ENCODE measurements at regions not wholly inside any gene's neighbourhood (a gene's known extent, or its start where the extent isn't known, plus 50 kb on each side); places are given as distances from the start of the nearest gene placed in this dataset.
"Not testable (repeated sequence)": the region's sequence is repeated elsewhere in the genome, so short reads cannot be mapped to it uniquely, and the experiment has no call there.

DNA sequence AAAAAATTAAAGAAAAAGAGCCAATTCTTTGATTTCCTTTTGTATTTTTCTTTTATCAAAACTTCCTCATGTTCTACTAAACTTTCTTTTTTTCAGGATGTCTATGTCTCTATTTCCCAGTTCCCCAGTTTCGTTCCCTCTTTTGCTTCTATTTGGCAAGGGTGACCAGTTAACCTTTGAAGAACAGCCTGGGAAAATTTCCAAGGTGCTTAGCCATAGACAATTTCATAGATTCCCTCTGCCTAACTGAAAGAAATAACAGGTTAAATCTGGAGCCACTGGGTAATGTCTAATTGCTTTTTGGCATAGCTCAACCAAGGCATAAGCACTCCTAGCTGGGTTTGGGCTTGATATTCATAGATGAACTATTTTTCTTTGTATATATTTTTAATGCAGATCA is 272.3 kb downstream of the ADGRL2 start:
- H3K4me1 Mint-ChIP-seq (ENCODE audit: low read depth), result no peaks in the 10 kb centered on the region
- H3K36me3 Mint-ChIP-seq (ENCODE audit: low read depth), result no peaks in the 10 kb centered on the region
- no peaks in the 10 kb centered on the region for H3K27me3 Mint-ChIP-seq
- no peak overlapping the region for H3K4me3 Mint-ChIP-seq
- H3K9me3 Mint-ChIP-seq, result peaks cover 3% of the 10 kb centered on the region
- no peak overlapping the region for H3K27ac Mint-ChIP-seq

DNA sequence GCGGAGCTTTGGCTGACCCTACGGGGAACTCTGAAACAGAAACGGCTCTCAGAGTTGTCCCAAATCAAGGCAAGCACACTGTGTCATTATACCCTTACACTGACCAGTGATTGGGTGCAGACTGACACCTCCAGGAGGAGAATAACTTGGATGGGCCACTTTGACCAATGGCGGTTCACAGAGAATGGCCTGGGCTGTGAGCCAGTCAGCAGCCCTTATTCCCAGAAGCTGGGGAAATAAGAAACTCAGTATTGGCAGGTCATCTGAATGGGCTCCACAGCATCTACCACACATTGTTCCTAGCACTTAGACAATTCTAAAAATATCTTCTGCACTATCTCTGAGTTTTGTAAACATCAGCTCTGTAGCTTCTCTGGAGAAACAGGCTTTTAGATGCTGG is 265.2 kb downstream of the ADGRL2 start:
- no peaks in the 10 kb centered on the region for H3K36me3 Mint-ChIP-seq (ENCODE audit: low read depth)
- H3K4me3 Mint-ChIP-seq, result no peak overlapping the region
- no peak overlapping the region for H3K27ac Mint-ChIP-seq
- H3K9me3 Mint-ChIP-seq, result no peaks in the 10 kb centered on the region
- no peaks in the 10 kb centered on the region for H3K4me1 Mint-ChIP-seq (ENCODE audit: low read depth)
- no peaks in the 10 kb centered on the region for H3K27me3 Mint-ChIP-seq

DNA sequence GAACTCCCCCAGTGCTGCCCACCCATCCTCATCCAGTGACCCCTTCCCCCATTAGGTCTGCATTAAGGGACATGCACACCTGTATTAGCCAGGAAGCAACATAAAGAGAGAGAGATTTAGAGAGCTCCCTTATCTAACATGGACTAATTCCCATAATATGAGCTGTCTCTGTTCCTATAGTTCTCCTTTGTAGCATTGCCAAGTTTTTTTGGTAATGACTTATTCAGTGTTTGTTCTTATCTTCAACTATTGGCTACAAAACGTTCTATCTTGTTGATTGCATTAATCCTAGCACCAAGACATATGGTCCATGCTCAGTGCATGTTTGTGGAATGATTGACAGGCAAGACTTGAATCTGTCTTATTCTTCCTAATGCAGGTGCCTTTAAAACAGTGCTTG is 264.0 kb downstream of the ADGRL2 start:
- Mint-ChIP-seq H3K27ac (no peak overlapping the region), H3K36me3 (ENCODE audit: low read depth) (no peaks in the 10 kb centered on the region), H3K9me3 (no peaks in the 10 kb centered on the region), H3K4me3 (no peak overlapping the region), H3K4me1 (ENCODE audit: low read depth) (no peaks in the 10 kb centered on the region), H3K27me3 (no peaks in the 10 kb centered on the region)

DNA sequence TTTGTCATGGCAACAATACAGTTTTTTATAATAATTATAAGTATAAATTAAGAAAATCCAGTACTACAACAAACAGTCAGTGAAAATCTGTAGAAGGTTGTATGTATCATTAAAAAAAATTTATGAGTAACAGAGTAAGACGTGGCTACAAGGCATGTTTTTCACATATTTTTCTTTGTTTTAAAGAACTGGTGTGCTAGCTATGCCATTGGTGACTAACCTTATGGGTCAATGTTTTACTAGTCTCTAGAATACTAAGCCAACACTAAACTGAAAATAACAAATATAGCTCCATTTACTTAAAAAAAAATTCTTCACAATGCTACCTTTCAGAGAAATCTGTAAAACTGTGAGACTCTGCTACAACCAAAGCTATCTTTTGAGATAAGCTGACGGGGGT is 261.5 kb downstream of the ADGRL2 start:
- H3K36me3 Mint-ChIP-seq (ENCODE audit: low read depth), result no peaks in the 10 kb centered on the region
- H3K9me3 Mint-ChIP-seq, result peaks cover 4% of the 10 kb centered on the region
- H3K27ac Mint-ChIP-seq, result no peak overlapping the region
- H3K4me3 Mint-ChIP-seq, result no peak overlapping the region
- no peaks in the 10 kb centered on the region for H3K27me3 Mint-ChIP-seq
- H3K4me1 Mint-ChIP-seq (ENCODE audit: low read depth), result no peaks in the 10 kb centered on the region

DNA sequence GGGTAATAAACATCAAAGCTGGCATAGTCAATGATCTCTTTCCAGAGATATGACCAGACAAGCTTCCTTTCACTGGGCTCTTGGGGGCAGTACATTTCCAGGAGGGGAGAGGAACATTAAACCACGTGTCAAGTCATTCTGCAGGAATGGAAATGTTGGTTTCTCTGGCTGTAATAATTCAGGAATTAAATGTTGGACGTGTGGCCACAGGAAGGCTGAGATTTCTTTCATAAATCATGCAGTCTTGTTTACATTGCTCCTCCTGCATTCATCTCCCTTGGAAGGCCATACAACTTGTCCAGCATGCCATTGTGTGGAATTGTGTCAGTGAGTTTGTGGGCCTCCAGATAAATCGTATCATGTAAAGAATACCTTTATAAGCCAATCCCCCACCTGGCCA is 259.2 kb downstream of the ADGRL2 start:
- H3K27me3 Mint-ChIP-seq, result no peaks in the 10 kb centered on the region
- no peak overlapping the region for H3K27ac Mint-ChIP-seq
- H3K36me3 Mint-ChIP-seq (ENCODE audit: low read depth), result no peaks in the 10 kb centered on the region
- peaks cover 9% of the 10 kb centered on the region for H3K9me3 Mint-ChIP-seq
- no peaks in the 10 kb centered on the region for H3K4me1 Mint-ChIP-seq (ENCODE audit: low read depth)
- no peak overlapping the region for H3K4me3 Mint-ChIP-seq

DNA sequence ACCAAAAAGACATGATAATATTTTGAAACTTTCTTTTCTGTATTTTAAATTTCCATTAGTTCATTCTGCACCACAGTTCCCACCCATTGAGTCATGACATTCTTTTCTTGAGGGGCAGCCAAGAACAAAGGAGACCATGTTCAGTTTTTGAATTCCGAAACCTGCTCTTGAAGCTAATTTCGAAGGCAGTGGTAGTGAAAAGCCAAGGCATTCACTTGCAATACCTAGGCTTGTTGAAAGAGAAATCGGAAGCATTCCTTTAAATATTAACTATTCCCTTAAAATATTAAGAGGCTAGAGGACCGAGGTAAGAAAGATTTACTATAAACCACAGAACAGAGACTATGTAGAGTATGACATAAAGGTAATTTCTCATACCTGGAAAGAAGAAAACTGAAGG is 256.3 kb downstream of the ADGRL2 start:
- Mint-ChIP-seq H3K27ac (no peak overlapping the region), H3K4me3 (no peak overlapping the region), H3K27me3 (no peaks in the 10 kb centered on the region), H3K9me3 (peaks cover 13% of the 10 kb centered on the region), H3K36me3 (ENCODE audit: low read depth) (no peaks in the 10 kb centered on the region), H3K4me1 (ENCODE audit: low read depth) (no peaks in the 10 kb centered on the region)

DNA sequence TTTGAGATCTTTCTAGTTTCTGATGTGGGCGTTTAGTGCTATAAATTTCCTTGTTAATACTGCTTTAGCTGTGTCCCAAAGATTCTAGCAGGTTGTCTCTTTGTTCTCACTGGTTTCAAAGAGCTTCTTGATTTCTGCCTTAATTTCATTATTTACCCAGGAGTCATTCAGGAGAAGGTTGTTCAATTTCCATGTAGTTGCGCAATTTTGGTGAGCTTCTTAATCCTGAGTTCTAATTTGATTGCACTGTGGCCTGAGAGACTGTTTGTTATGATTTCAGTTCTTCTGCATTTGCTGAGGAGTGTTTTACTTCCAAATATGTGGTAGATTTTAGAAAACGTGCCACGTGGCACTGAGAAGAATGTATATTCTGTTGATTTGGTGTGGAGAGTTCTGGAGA is 254.6 kb downstream of the ADGRL2 start:
- H3K27me3 Mint-ChIP-seq; H3K27ac Mint-ChIP-seq; H3K4me3 Mint-ChIP-seq; H3K36me3 Mint-ChIP-seq (ENCODE audit: low read depth); H3K4me1 Mint-ChIP-seq (ENCODE audit: low read depth): not testable (repeated sequence)
- H3K9me3 Mint-ChIP-seq, result peaks cover 13% of the 10 kb centered on the region

DNA sequence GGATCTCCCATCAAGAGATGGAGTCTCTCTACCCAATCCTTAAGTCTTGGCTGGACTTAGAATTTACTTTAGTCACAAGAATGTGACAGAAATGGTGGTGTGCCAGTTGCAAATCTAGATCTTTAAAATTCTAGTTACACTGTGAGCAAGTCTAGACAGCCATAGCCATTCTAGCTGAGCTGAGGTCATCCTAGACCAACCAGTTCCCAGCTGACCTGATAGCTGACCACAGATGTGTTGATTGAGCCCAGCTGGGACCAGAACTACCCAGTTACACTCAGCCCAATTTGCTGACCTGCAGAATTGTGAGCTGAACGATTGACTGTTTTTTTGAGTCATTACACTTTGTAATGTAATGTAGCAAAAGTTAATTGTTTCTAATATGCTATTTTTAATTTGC is 251.8 kb downstream of the ADGRL2 start:
- Mint-ChIP-seq H3K27ac (no peak overlapping the region), H3K4me1 (ENCODE audit: low read depth) (no peaks in the 10 kb centered on the region), H3K9me3 (peaks cover 9% of the 10 kb centered on the region), H3K36me3 (ENCODE audit: low read depth) (no peaks in the 10 kb centered on the region), H3K27me3 (no peaks in the 10 kb centered on the region), H3K4me3 (no peak overlapping the region)

DNA sequence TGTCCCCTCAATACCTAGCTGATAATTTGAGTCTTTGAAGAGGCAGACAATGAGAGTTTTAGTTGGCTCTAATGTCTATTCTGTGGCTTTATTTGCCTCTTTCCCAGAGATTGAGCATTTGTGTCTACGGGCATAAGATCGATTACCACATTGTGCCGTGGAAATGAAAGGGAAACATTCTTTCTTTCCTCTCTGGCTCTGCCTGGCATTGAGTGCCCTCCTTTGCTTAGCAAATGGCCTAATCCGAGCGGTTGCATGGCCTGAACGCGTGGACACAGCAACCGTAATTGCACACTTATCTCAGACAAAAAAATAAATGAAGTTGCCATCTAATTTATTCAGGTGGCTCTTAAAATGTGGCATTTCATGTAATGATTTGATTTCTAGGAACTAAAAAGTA is 247.9 kb downstream of the ADGRL2 start:
- Mint-ChIP-seq H3K4me1 (ENCODE audit: low read depth) (no peaks in the 10 kb centered on the region), H3K27ac (no peak overlapping the region), H3K27me3 (no peaks in the 10 kb centered on the region), H3K9me3 (no peaks in the 10 kb centered on the region), H3K4me3 (no peak overlapping the region), H3K36me3 (ENCODE audit: low read depth) (no peaks in the 10 kb centered on the region)

DNA sequence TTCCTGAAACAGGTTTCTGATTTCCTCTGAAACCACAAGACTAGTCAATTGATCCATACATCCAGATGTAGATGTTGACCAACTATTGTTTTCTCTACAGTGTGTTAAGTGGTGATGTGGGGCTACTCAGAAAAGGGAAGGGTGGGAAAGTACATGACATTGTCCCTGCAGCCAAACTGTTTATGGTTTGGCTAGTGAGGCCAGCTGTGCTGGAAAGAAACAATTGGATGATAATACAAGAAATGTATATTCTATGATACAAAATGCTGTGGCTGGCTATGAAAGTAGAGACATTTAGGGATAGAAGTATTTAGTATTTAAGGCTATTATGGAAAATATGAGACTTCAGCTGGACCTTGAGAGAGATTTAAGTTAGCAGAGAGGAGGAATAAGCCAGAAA is 244.5 kb downstream of the ADGRL2 start:
- peaks cover 15% of the 10 kb centered on the region for H3K27me3 Mint-ChIP-seq
- H3K4me1 Mint-ChIP-seq (ENCODE audit: low read depth), result no peaks in the 10 kb centered on the region
- no peak overlapping the region for H3K4me3 Mint-ChIP-seq

DNA sequence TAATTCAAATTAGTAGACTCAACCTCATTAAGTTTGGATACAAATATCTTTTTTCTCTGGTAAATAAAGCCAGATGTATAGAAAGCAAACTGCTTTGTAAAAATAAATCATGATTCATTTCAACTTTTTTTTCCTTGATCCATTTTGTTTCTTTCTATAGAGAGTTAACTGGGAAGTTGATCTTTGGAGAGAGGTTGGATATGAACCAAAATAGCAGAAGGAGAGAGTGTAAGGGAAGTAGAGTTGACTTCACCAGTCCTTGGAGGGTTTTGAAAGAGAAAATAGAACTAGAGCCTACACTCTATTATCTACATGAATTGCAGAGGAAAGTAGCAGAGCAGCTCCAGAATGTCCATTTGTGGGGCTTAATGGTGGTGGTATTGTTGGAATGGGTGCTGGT is 243.8 kb downstream of the ADGRL2 start:
- H3K4me1 Mint-ChIP-seq (ENCODE audit: low read depth), result no peaks in the 10 kb centered on the region
- H3K36me3 Mint-ChIP-seq (ENCODE audit: low read depth), result no peaks in the 10 kb centered on the region
- H3K27ac Mint-ChIP-seq, result no peak overlapping the region
- no peak overlapping the region for H3K4me3 Mint-ChIP-seq
- H3K9me3 Mint-ChIP-seq, result no peaks in the 10 kb centered on the region
- peaks cover 15% of the 10 kb centered on the region for H3K27me3 Mint-ChIP-seq

More for the DNA sequence above, 244.5 kb downstream of the ADGRL2 start:
- H3K27ac Mint-ChIP-seq, result no peak overlapping the region
- no peaks in the 10 kb centered on the region for H3K9me3 Mint-ChIP-seq
- H3K36me3 Mint-ChIP-seq (ENCODE audit: low read depth), result no peaks in the 10 kb centered on the region

DNA sequence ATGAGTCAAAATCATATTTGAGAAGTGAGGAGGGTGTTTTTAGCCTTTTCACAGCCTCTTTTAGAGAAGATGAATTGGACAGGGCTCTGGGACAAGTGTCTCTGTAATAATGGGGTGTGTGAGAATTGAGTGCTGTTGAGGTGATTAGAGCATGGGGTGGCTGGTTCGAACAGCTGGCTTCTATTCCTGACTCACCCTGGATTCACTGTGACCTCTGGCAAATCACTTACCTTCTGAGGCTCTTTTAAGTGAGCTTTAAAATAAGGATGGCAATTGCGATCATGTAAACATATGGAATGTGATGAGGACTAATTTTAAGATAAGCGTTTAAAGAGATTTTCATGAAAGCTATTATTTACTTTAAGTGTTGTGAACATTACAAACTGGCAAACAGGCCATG is 243.4 kb downstream of the ADGRL2 start:
- H3K27ac Mint-ChIP-seq, result no peak overlapping the region
- H3K4me1 Mint-ChIP-seq (ENCODE audit: low read depth), result no peaks in the 10 kb centered on the region
- H3K9me3 Mint-ChIP-seq, result no peaks in the 10 kb centered on the region
- H3K4me3 Mint-ChIP-seq, result no peak overlapping the region
- H3K36me3 Mint-ChIP-seq (ENCODE audit: low read depth), result no peaks in the 10 kb centered on the region
- H3K27me3 Mint-ChIP-seq, result peaks cover 15% of the 10 kb centered on the region

DNA sequence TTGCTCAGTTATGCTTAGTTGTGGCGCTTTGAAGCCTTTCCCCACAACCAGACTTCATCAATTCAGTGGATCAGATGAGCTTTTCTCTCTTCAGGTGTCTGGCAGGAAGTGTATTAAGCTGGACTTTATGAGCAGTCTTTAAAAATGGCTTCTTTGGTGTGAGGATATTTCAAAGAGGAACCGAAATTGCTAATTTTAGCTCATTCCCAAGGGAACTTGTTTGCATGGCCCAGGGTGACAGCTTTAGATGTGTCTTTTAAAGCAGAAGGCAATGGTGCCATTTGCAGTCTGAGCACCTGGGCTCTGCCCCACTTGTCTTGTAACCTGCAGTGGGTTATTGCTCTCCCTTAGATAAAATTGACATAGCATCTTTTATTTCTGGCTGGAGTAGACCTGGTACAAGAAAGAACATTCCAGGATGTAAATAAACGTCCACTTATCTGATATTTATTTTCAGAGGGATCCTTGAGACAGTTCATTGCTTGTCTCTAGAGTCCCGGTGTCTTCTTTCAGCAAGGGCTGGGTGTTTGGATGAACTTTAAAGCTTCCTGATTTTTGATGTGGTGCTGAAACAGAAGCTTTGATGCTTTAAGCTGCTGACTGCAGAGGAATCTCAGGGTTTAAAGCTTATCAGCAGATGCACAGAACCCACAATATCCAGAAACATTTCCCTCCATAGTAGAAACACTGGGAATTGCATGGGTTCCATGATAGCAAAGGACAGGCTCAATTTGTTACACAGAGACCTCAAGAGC is 241.7 kb downstream of the ADGRL2 start:
- no peak overlapping the region for H3K4me3 Mint-ChIP-seq
- H3K4me1 Mint-ChIP-seq (ENCODE audit: low read depth), result no peaks in the 10 kb centered on the region
- no peaks in the 10 kb centered on the region for H3K9me3 Mint-ChIP-seq
- H3K27me3 Mint-ChIP-seq, result peaks cover 15% of the 10 kb centered on the region
- H3K36me3 Mint-ChIP-seq (ENCODE audit: low read depth), result no peaks in the 10 kb centered on the region
- no peak overlapping the region for H3K27ac Mint-ChIP-seq

Measured in stimulated activated naive CD8-positive, alpha-beta T cell treated with anti-CD3 and anti-CD28 coated beads, Interleukin-15, Interleukin-2, amounts not matched to agents 100 ng/mL and 50 ng/mL, for 24 hours (primary cell).